WTC11 (cell line): ENCODE measurements at regions not wholly inside any gene's neighbourhood (a gene's known extent, or its start where the extent isn't known, plus 50 kb on each side); places are given as distances from the start of the nearest gene placed in this dataset.

Experiments used
- ATAC-seq: fragments of 200-7000 bp; cut with Tn5 transposase; 2 replicates; pipeline ENCODE4 v1.10.0; 2021; ENCODE audit warnings: mild to moderate bottlenecking, moderate library complexity
- CTCF ChIA-PET: fragments of 300-600 bp; sonication (Branson Sonifier 250); formaldehyde crosslinking; loops from one replicate; lab custom pipeline; 2021; ENCODE audit warnings: antibody characterized with exemption; lab: Charles Lee
- POLR2A ChIA-PET: fragments of 350-600 bp; sonication (Branson Sonifier 250); formaldehyde crosslinking; loops from one replicate; lab custom pipeline; 2021; ENCODE audit warnings: antibody characterized with exemption; lab: Charles Lee
- DNase-seq: peaks from one replicate; pipeline ENCODE4 v3.0.0; 2021; ENCODE audit warnings: low spot score
- H3K27ac Mint-ChIP-seq: 2 replicates; pipeline ENCODE4 v1.8.0; 2021; ENCODE audit warnings: mixed read lengths
- H3K27me3 Mint-ChIP-seq: 2 replicates; pipeline ENCODE4 v1.8.0; 2021; ENCODE audit warnings: low read depth, mild to moderate bottlenecking, moderate library complexity, mixed read lengths
- H3K36me3 Mint-ChIP-seq: 2 replicates; pipeline ENCODE4 v1.8.0; 2021; ENCODE audit warnings: mixed read lengths
- H3K4me1 Mint-ChIP-seq: 2 replicates; pipeline ENCODE4 v1.8.0; 2022; ENCODE audit warnings: mixed read lengths
- H3K4me3 Mint-ChIP-seq: 2 replicates; pipeline ENCODE4 v1.8.0; 2021; ENCODE audit warnings: mild to moderate bottlenecking, moderate library complexity, mixed read lengths
- H3K9me3 Mint-ChIP-seq: 2 replicates; pipeline ENCODE4 v1.8.0; 2021; ENCODE audit warnings: mixed read lengths
- ATF3 ChIP-seq: sonication (generic); formaldehyde crosslinking; conservative IDR thresholded peaks from 2 replicates; pipeline ENCODE4 v1.8.1; 2022; ENCODE audit warnings: mild to moderate bottlenecking, missing genetic modification reagents
- CREB1 ChIP-seq: sonication (generic); formaldehyde crosslinking; IDR thresholded peaks from 2 replicates; pipeline ENCODE4 v1.8.0; 2023; ENCODE audit warnings: mild to moderate bottlenecking, missing genetic modification reagents
- ESRRA ChIP-seq: sonication (generic); formaldehyde crosslinking; IDR thresholded peaks from 2 replicates; pipeline ENCODE4 v1.8.1; 2022; ENCODE audit warnings: mild to moderate bottlenecking, missing genetic modification reagents, borderline replicate concordance
- FOXP1 ChIP-seq: sonication (generic); formaldehyde crosslinking; IDR thresholded peaks from 2 replicates; pipeline ENCODE4 v1.8.0; 2022; ENCODE audit warnings: missing genetic modification reagents, mild to moderate bottlenecking, moderate library complexity, borderline replicate concordance
- IRF2 ChIP-seq: sonication (generic); formaldehyde crosslinking; IDR thresholded peaks from 2 replicates; pipeline ENCODE4 v1.8.0; 2022; ENCODE audit warnings: low read depth, missing genetic modification reagents, borderline replicate concordance
- JAZF1 ChIP-seq: fragments of 250-450 bp; sonication (Bioruptor Pico); IDR thresholded peaks from 2 replicates; pipeline ENCODE4 v1.9.0; 2021; ENCODE audit warnings: moderate library complexity, mild to moderate bottlenecking, inconsistent platforms
- NFE2L1 ChIP-seq: sonication (generic); formaldehyde crosslinking; IDR thresholded peaks from 2 replicates; pipeline ENCODE4 v1.8.1; 2023; ENCODE audit warnings: missing genetic modification reagents
- NR3C1 ChIP-seq: sonication (generic); formaldehyde crosslinking; conservative IDR thresholded peaks from 2 replicates; pipeline ENCODE4 v1.8.1; 2023; ENCODE audit warnings: low read depth, mild to moderate bottlenecking, missing genetic modification reagents
- PRRX2 ChIP-seq: fragments of 250-450 bp; sonication (Bioruptor Pico); IDR thresholded peaks from 2 replicates; pipeline ENCODE4 v1.8.0; 2021; ENCODE audit warnings: mild to moderate bottlenecking
- RELA ChIP-seq: sonication (generic); formaldehyde crosslinking; IDR thresholded peaks from 2 replicates; pipeline ENCODE4 v1.8.1; 2022; ENCODE audit warnings: missing genetic modification reagents, mild to moderate bottlenecking, borderline replicate concordance
- RORB ChIP-seq: fragments of 250-450 bp; sonication (Bioruptor Pico); IDR thresholded peaks from 2 replicates; pipeline ENCODE4 v1.9.0; 2021; ENCODE audit warnings: mild to moderate bottlenecking
- SMAD3 ChIP-seq: sonication (generic); formaldehyde crosslinking; IDR thresholded peaks from 2 replicates; pipeline ENCODE4 v1.8.0; 2022; ENCODE audit warnings: missing genetic modification reagents, mild to moderate bottlenecking, borderline replicate concordance
- SP1 ChIP-seq: sonication (generic); formaldehyde crosslinking; conservative IDR thresholded peaks from 2 replicates; pipeline ENCODE4 v1.8.1; 2022; ENCODE audit warnings: missing genetic modification reagents
- STAT6 ChIP-seq: sonication (generic); formaldehyde crosslinking; conservative IDR thresholded peaks from 2 replicates; pipeline ENCODE4 v1.8.1; 2023; ENCODE audit warnings: mild to moderate bottlenecking, low read depth, missing genetic modification reagents, moderate library complexity
- TP53 ChIP-seq: sonication (generic); formaldehyde crosslinking; IDR thresholded peaks from 2 replicates; pipeline ENCODE4 v1.8.1; 2023; ENCODE audit warnings: mild to moderate bottlenecking, missing genetic modification reagents
- ZBTB43 ChIP-seq: sonication (generic); formaldehyde crosslinking; IDR thresholded peaks from 2 replicates; pipeline ENCODE4 v1.8.1; 2023; ENCODE audit warnings: mild to moderate bottlenecking, missing genetic modification reagents
- ZNF219 ChIP-seq: sonication (generic); formaldehyde crosslinking; IDR thresholded peaks from 2 replicates; pipeline ENCODE4 v1.8.0; 2023; ENCODE audit warnings: missing genetic modification reagents, mild to moderate bottlenecking, borderline replicate concordance
- ZNF317 ChIP-seq: sonication (generic); formaldehyde crosslinking; IDR thresholded peaks from 2 replicates; pipeline ENCODE4 v1.8.1; 2023; ENCODE audit warnings: low read depth, mild to moderate bottlenecking, moderate library complexity, missing genetic modification reagents, borderline replicate concordance
- ZNF425 ChIP-seq: fragments of 250-450 bp; sonication (Bioruptor Pico); conservative IDR thresholded peaks from 2 replicates; pipeline ENCODE4 v1.9.0; 2021; ENCODE audit warnings: mild to moderate bottlenecking
- ZNF671 ChIP-seq: fragments of 250-450 bp; sonication (Bioruptor Pico); IDR thresholded peaks from 2 replicates; pipeline ENCODE4 v1.8.0; 2021; ENCODE audit warnings: mild to moderate bottlenecking
- TF ChIP-seq, protein P1 (sequence below): sonication (generic); formaldehyde crosslinking; IDR thresholded peaks from 2 replicates; pipeline ENCODE4 v1.8.1; 2023; ENCODE audit warnings: mild to moderate bottlenecking, missing genetic modification reagents, moderate library complexity
- TF ChIP-seq, protein P2 (sequence below): fragments of 250-450 bp; sonication (Bioruptor Pico); IDR thresholded peaks from 2 replicates; pipeline ENCODE4 v1.9.0; 2021; ENCODE audit warnings: moderate library complexity, mild to moderate bottlenecking, inconsistent platforms, borderline replicate concordance

DNA sequence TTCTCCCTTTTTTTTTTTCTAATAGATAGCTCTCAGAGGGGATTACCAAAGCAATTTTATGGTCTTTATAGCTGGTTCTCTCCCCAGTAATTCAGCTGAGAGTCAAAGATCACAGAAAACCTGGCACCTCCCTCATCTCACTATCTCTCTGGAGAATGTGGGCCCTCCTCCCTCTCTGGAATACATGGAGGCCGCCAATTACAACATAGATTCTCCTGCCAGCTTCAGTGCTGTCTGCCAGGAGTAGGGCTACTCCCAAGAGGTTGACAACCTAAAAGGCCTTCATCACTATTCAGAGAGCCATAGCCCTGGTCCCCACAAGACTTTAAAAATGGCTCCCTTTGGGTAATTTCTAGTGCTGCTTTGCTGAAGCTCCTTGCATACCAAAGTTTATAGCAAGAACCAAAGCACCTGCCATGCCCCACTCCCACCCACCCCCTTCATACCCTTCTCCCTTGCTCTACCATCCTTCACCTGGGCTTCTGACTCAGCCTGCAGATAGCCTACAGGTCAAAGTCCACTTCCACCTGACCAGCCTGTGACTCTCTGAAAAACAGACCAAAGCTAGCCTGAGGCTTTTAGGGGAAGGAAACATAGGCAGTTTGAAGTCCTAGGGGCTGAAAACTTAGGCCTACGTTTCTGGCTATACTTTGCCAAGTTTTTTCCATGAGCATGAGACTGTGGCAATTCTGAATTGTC is 472.3 kb downstream of the TNS1 start (continued):
- TF ChIP-seq SMAD3 (CRISPR knock-in tag): no peak
- TF ChIP-seq ZNF317 (CRISPR knock-in tag): no peak
- no peak for TF ChIP-seq ATF3
- TF ChIP-seq ZNF219 (CRISPR knock-in tag): no peak
- no peak for TF ChIP-seq SP1
- TF ChIP-seq NFE2L1 (CRISPR knock-in tag): no peak
- TF ChIP-seq PRRX2: no peak
- TF ChIP-seq TP53 (CRISPR knock-in tag): no peak
- TF ChIP-seq, all 79 proteins: peak for 0

GRCh38 chr2:217529271-217529670 is 473.5 kb downstream of the TNS1 start:
- Mint-ChIP-seq H3K27ac (no peak overlapping the region), H3K4me3 (no peak overlapping the region), H3K36me3 (no peaks in the 10 kb centered on the region), H3K4me1 (peaks cover 5% of the 10 kb centered on the region; the same call in 1 of the 2 replicates), H3K9me3 (peaks cover 9% of the 10 kb centered on the region), H3K27me3 (peaks cover 8% of the 10 kb centered on the region; the same call in 1 of the 2 replicates)
- ChIA-PET CTCF (no interaction called here), POLR2A (no interaction called here)
- TF ChIP-seq CREB1 (CRISPR knock-in tag): no peak
- no peak for TF ChIP-seq NR3C1 (CRISPR knock-in tag)
- TF ChIP-seq IRF2 (CRISPR knock-in tag): no peak
- TF ChIP-seq, protein P1, sequence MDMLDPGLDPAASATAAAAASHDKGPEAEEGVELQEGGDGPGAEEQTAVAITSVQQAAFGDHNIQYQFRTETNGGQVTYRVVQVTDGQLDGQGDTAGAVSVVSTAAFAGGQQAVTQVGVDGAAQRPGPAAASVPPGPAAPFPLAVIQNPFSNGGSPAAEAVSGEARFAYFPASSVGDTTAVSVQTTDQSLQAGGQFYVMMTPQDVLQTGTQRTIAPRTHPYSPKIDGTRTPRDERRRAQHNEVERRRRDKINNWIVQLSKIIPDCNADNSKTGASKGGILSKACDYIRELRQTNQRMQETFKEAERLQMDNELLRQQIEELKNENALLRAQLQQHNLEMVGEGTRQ (CRISPR knock-in tag): no peak
- TF ChIP-seq PRRX2: no peak
- TF ChIP-seq JAZF1 (CRISPR knock-in tag): no peak
- TF ChIP-seq ZNF671 (CRISPR knock-in tag): no peak
- ATAC-seq (no peak), DNase-seq (no peak)

GRCh38 chr2:217527590-217528202 is 475.1 kb downstream of the TNS1 start:
- H3K9me3 Mint-ChIP-seq: peaks cover 1% of the 10 kb centered on the region; the same call in 1 of the 2 replicates
- no peak overlapping the region for H3K27ac Mint-ChIP-seq
- peaks cover 8% of the 10 kb centered on the region; the same call in 1 of the 2 replicates for H3K27me3 Mint-ChIP-seq
- H3K4me1 Mint-ChIP-seq: peaks cover 5% of the 10 kb centered on the region; the same call in 1 of the 2 replicates
- POLR2A ChIA-PET: no interaction called here
- ATAC-seq: no peak
- CTCF ChIA-PET: no interaction called here
- H3K36me3 Mint-ChIP-seq: no peaks in the 10 kb centered on the region
- DNase-seq: no peak
- H3K4me3 Mint-ChIP-seq: no peak overlapping the region
- TF ChIP-seq RELA (CRISPR knock-in tag) (no peak), FOXP1 (CRISPR knock-in tag) (no peak), ZBTB43 (CRISPR knock-in tag) (no peak), ATF3 (no peak), ESRRA (CRISPR knock-in tag) (no peak), STAT6 (CRISPR knock-in tag) (no peak), RORB (CRISPR knock-in tag) (no peak), ZNF425 (CRISPR knock-in tag) (no peak)
- TF ChIP-seq, protein P2, sequence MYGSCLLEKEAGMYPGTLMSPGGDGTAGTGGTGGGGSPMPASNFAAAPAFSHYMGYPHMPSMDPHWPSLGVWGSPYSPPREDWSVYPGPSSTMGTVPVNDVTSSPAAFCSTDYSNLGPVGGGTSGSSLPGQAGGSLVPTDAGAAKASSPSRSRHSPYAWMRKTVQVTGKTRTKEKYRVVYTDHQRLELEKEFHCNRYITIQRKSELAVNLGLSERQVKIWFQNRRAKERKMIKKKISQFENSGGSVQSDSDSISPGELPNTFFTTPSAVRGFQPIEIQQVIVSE (CRISPR knock-in tag): no peak
- TF ChIP-seq, protein P1 (CRISPR knock-in tag): no peak
